ENCODE measurements at regions not wholly inside any gene's neighbourhood (a gene's known extent, or its start where the extent isn't known, plus 50 kb on each side); places are given as distances from the start of the nearest gene placed in this dataset.

DNA sequence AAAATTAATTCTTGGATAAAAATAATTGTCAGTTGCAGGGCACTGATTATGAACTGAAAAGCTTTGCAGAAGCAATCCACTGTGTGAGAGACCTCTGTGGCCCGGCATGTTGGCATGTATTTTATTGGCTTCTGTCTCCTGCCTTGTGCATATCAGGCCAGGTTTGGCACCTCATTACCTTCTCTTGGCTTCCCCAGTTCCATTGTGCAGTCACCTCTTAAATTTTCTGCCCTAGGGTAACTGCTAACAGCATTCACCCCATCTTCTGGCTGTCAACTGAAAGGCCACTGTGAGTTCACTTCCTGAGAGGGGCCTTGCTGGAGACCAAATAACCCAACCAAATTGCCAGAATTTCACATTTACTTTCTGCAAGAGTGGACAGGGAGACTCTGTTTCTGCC, 92.7 kb upstream of the RARB start:
- no peak overlapping the region for H2AFZ ChIP-seq (ENCODE audit: low read depth, low read length)
- H3K27me3 ChIP-seq (ENCODE audit: control insufficient read depth in 2 of 2, insufficient read depth in 2 of 2, low read length in 2 of 2) = no peaks in the 10 kb centered on the region
- no peaks in the 10 kb centered on the region for H3K79me2 ChIP-seq (ENCODE audit: control insufficient read depth, insufficient read depth, low read length)
- DNase-seq (ENCODE audit: extremely low read depth in 1 of 4, low spot score in 3 of 4) (no peak), FAIRE-seq (no peak), ATAC-seq (no peak)
- no peak overlapping the region for H3K4me2 ChIP-seq (ENCODE audit: insufficient read depth, low read length)
- H3K4me3 ChIP-seq = no peak overlapping the region
- intact Hi-C loops (cut with micrococcal nuclease) = no loop called here
- no peaks in the 10 kb centered on the region for H3K36me3 ChIP-seq (ENCODE audit: control insufficient read depth, insufficient read depth, low read length)
- no peaks in the 10 kb centered on the region for H3K4me1 ChIP-seq (replicated peaks in 1 of 2; ENCODE audit: control insufficient read depth in 2 of 2, insufficient read depth in 2 of 2, low read length in 2 of 2)
- H3K27ac ChIP-seq (ENCODE audit: extremely low read depth, low read depth, low read length) = no peak overlapping the region
- CTCF ChIA-PET (ENCODE audit: low intra/inter-chr PET ratio) = no interaction called here
- POLR2A ChIA-PET = no interaction called here
- no peaks in the 10 kb centered on the region for H3K9me3 ChIP-seq (replicated peaks; ENCODE audit: control insufficient read depth, insufficient read depth, low read depth, low read length)
- 0% methylated on average over 1 of the region's 1 CpG for WGBS (ENCODE audit: insufficient coverage, low coverage, missing lambda C conversion rate)
- TF ChIP-seq GTF2A2 (tag; IDR thresholded peaks at IDR 0.05) = no peak
- no peak for TF ChIP-seq FOXA3 (CRISPR knock-in tag; conservative IDR thresholded peaks at IDR 0.05 in 1 of 2, IDR thresholded peaks at IDR 0.05 in 1 of 2)
- TF ChIP-seq HEY1 (CRISPR knock-in tag; IDR thresholded peaks at IDR 0.05; ENCODE audit: borderline replicate concordance) = no peak
- TF ChIP-seq ARID1B (IDR thresholded peaks at IDR 0.05) = no peak
- no peak for TF ChIP-seq SNIP1 (IDR thresholded peaks at IDR 0.05; ENCODE audit: low read depth)
- no peak for TF ChIP-seq MTA1 (IDR thresholded peaks at IDR 0.05; ENCODE audit: borderline replicate concordance)
- BruUV-seq (replicated peaks) = no TSS peak
- H3K9me1 ChIP-seq (ENCODE audit: control insufficient read depth, insufficient read depth, low read length) = no peaks in the 10 kb centered on the region
- H3K9ac ChIP-seq (ENCODE audit: insufficient read depth in 1 of 2, low read depth in 2 of 2, low read length in 2 of 2) = no peak overlapping the region
- in situ Hi-C loops (cut with MboI) = no loop called here
- H4K20me1 ChIP-seq (replicated peaks; ENCODE audit: control insufficient read depth, insufficient read depth, low read length) = no peaks in the 10 kb centered on the region

DNA sequence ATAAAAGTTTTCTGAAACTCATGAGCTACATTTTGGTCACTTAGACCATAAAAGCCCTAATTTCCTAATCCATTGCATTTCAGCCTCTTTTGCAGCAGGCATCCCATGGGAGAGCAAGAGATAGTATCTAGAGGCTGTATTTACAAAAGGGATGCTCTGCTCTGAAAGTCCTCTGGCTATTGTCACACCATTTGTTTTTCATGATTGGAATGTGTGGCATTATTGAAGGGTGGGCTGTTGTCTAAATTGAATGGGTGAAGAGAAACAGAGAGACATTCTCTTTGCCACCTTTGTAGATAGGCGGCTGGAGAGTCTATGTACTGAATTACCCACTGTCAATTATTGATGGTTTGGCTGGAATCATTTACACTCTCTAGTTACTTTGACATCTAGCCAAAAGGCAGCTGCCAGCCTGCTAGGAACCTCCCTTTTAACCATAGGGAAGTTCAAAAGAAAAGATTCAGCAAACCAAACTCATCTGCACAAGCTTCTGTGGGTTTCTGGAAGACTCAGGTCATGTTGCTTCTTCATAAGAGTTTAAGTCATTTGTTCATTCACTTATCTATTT, 89.8 kb upstream of the RARB start:
- Histone ChIP-seq H3K79me2 (ENCODE audit: control insufficient read depth, insufficient read depth, low read length) (no peaks in the 10 kb centered on the region), H3K9me3 (replicated peaks; ENCODE audit: control insufficient read depth, insufficient read depth, low read depth, low read length) (no peaks in the 10 kb centered on the region), H2AFZ (ENCODE audit: low read depth, low read length) (no peak overlapping the region), H3K4me1 (replicated peaks in 1 of 2; ENCODE audit: control insufficient read depth in 2 of 2, insufficient read depth in 2 of 2, low read length in 2 of 2) (no peaks in the 10 kb centered on the region), H3K36me3 (ENCODE audit: control insufficient read depth, insufficient read depth, low read length) (no peaks in the 10 kb centered on the region), H3K4me2 (ENCODE audit: insufficient read depth, low read length) (no peak overlapping the region), H3K4me3 (no peak overlapping the region), H3K9me1 (ENCODE audit: control insufficient read depth, insufficient read depth, low read length) (no peaks in the 10 kb centered on the region), H3K27me3 (ENCODE audit: control insufficient read depth in 2 of 2, insufficient read depth in 2 of 2, low read length in 2 of 2) (no peaks in the 10 kb centered on the region), H3K27ac (ENCODE audit: extremely low read depth, low read depth, low read length) (no peak overlapping the region), H3K9ac (ENCODE audit: insufficient read depth in 1 of 2, low read depth in 2 of 2, low read length in 2 of 2) (no peak overlapping the region), H4K20me1 (replicated peaks; ENCODE audit: control insufficient read depth, insufficient read depth, low read length) (no peaks in the 10 kb centered on the region)
- no peak for FAIRE-seq
- POLR2A ChIA-PET = interaction anchor here (0.8 kb wide), 1 partner anchor 10 kb away, joined by 3 read pairs; no protein-coding TSS in a partner anchor
- intact Hi-C loops (cut with micrococcal nuclease) (no loop called here), in situ Hi-C loops (cut with MboI) (no loop called here)
- BruUV-seq (replicated peaks) = no TSS peak
- no peak for DNase-seq (ENCODE audit: extremely low read depth in 1 of 4, low spot score in 3 of 4)
- ATAC-seq = no peak
- 0% methylated on average over 1 of the region's 1 CpG for WGBS (ENCODE audit: insufficient coverage, low coverage, missing lambda C conversion rate)
- CTCF ChIA-PET (ENCODE audit: low intra/inter-chr PET ratio) = no interaction called here
- no peak for TF ChIP-seq SMARCA5 (IDR thresholded peaks at IDR 0.05)
- TF ChIP-seq, protein P1, sequence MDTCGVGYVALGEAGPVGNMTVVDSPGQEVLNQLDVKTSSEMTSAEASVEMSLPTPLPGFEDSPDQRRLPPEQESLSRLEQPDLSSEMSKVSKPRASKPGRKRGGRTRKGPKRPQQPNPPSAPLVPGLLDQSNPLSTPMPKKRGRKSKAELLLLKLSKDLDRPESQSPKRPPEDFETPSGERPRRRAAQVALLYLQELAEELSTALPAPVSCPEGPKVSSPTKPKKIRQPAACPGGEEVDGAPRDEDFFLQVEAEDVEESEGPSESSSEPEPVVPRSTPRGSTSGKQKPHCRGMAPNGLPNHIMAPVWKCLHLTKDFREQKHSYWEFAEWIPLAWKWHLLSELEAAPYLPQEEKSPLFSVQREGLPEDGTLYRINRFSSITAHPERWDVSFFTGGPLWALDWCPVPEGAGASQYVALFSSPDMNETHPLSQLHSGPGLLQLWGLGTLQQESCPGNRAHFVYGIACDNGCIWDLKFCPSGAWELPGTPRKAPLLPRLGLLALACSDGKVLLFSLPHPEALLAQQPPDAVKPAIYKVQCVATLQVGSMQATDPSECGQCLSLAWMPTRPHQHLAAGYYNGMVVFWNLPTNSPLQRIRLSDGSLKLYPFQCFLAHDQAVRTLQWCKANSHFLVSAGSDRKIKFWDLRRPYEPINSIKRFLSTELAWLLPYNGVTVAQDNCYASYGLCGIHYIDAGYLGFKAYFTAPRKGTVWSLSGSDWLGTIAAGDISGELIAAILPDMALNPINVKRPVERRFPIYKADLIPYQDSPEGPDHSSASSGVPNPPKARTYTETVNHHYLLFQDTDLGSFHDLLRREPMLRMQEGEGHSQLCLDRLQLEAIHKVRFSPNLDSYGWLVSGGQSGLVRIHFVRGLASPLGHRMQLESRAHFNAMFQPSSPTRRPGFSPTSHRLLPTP (IDR thresholded peaks at IDR 0.05; ENCODE audit: borderline replicate concordance, extremely low read depth, insufficient read length) = no peak
- TF ChIP-seq TEAD4 (IDR thresholded peaks at IDR 0.05; ENCODE audit: low read length) = no peak
- TF ChIP-seq TEAD4 (CRISPR knock-in tag; IDR thresholded peaks at IDR 0.05; ENCODE audit: borderline replicate concordance) = no peak
- TF ChIP-seq HMGN3 (IDR thresholded peaks at IDR 0.05; ENCODE audit: borderline replicate concordance, extremely low read depth, insufficient read length, low read depth, low read length) = no peak
- no peak for TF ChIP-seq MECOM (CRISPR knock-in tag; IDR thresholded peaks at IDR 0.05)
- TF ChIP-seq ZNF143 (CRISPR knock-in tag; IDR thresholded peaks at IDR 0.05) = no peak
- TF ChIP-seq HNRNPUL1 (IDR thresholded peaks at IDR 0.05; ENCODE audit: low read length) = no peak
- no peak for TF ChIP-seq ZNF766 (CRISPR knock-in tag; conservative IDR thresholded peaks at IDR 0.05)

Measured in K562 (cell line).